AG04449 (cell line): ENCODE measurements at regions not wholly inside any gene's neighbourhood (a gene's known extent, or its start where the extent isn't known, plus 50 kb on each side); places are given as distances from the start of the nearest gene placed in this dataset.

ENCODE experiments used
- CTCF ChIA-PET: fragments of 350-600 bp; formaldehyde crosslinking; extraction: SDS; loops from one replicate; lab custom pipeline; 2021; ENCODE audit warnings: antibody characterized with exemption; lab: Yijun Ruan, JAX
- POLR2A ChIA-PET: fragments of 400-600, 350-600 bp; formaldehyde crosslinking; extraction: SDS; loops from one replicate; lab custom pipeline; 2020; ENCODE audit warnings: antibody characterized with exemption, inconsistent platforms; lab: Yijun Ruan, JAX
- DNase-seq: peaks from one replicate; pipeline ENCODE4 v3.0.0-alpha.2; 2010; ENCODE audit warnings: low read depth, low spot score
- H3K4me3 ChIP-seq: 2 replicates; pipeline ENCODE4 v1.5.1; 2011; ENCODE audit warnings: low read depth, mild to moderate bottlenecking, control low read depth, low read length
- TF ChIP-seq, protein P1 (sequence below): IDR thresholded peaks from one replicate; pipeline ENCODE4 v1.5.1; 2011; ENCODE audit warnings: mild to moderate bottlenecking, moderate library complexity, low read length, control low read depth, inconsistent platforms; ENCODE audit not compliant: insufficient read depth; ENCODE audit errors: missing control alignments

DNA sequence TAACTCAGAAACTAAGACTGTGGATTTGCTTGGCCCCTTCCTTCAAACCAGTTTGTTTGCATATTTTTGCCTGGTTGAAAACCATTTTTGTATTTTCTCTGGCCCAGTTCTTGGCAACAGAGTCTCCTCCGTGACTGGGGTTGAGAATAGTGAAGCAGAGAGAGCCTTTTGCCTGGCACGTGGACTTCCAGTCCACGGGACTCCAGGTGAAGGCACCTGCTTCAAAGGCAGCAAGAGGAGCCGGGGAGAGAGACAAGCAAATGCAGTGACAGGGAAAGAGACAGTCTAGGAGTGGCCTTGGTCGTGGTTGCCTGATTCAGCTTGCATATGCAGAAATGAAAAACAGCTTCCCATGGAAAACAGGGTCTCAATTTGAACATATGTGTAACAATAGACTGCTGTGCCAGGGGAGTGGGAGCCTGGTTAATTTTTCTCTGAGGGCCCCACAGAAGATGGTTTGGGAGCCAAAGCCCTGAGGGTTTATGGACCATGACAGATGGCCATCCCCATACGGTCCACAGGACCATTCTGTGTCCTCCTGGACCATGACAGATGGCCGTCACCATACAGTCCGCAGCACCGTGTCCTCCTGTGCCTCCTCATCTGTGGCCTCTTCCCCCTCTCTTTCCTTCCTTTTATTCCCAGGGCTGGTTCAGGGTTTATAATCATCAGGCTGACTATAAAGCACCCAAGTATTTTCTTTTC, 272.2 kb upstream of the RASGEF1B start:
- CTCF ChIA-PET: no interaction called here
- TF ChIP-seq, protein P1, sequence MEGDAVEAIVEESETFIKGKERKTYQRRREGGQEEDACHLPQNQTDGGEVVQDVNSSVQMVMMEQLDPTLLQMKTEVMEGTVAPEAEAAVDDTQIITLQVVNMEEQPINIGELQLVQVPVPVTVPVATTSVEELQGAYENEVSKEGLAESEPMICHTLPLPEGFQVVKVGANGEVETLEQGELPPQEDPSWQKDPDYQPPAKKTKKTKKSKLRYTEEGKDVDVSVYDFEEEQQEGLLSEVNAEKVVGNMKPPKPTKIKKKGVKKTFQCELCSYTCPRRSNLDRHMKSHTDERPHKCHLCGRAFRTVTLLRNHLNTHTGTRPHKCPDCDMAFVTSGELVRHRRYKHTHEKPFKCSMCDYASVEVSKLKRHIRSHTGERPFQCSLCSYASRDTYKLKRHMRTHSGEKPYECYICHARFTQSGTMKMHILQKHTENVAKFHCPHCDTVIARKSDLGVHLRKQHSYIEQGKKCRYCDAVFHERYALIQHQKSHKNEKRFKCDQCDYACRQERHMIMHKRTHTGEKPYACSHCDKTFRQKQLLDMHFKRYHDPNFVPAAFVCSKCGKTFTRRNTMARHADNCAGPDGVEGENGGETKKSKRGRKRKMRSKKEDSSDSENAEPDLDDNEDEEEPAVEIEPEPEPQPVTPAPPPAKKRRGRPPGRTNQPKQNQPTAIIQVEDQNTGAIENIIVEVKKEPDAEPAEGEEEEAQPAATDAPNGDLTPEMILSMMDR: no peak
- no peak overlapping the region for H3K4me3 ChIP-seq
- POLR2A ChIA-PET: no interaction called here
- no peak for DNase-seq

DNA sequence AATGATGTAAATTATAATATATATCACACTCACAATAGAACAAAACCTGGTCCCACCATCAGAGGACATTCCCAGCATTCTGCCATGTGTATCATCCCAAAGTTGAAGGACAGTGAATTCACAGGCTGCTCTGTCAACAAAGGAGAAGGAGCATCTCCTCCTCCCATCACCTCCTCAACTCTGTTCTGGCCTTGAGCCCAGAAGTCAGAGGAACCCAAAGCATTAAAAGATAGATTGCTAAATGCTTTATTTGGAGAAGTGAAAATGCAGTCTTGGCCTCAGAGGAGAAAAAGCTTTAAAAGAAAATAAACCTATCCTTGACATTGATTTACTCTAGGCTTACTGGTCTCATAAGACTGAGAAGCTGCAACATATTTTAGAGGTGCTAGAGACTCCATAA, 268.8 kb upstream of the RASGEF1B start:
- TF ChIP-seq, protein P1: no peak
- CTCF ChIA-PET: no interaction called here
- POLR2A ChIA-PET: no interaction called here
- DNase-seq: no peak
- H3K4me3 ChIP-seq: no peak overlapping the region

DNA sequence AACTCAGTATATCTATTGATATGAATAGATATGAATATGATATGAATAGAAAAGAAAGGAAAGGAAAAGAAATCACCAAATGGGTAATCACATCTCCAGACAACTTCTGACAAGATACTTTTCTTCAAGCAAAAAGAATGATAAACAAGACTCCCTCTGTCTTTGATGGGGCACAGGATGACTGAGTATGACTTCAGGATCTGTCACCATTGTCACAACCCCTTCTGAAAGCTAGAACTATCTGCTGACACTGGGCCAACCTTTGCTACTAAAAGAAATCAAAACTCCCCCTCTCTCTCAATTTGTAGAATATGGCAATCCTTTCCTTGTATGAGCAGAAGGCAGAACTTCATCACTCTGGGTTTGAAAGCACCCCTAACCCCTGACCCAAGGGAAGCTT, 267.2 kb upstream of the RASGEF1B start:
- ChIA-PET POLR2A (no interaction called here), CTCF (no interaction called here)
- TF ChIP-seq, protein P1: no peak
- DNase-seq: no peak
- no peak overlapping the region for H3K4me3 ChIP-seq

DNA sequence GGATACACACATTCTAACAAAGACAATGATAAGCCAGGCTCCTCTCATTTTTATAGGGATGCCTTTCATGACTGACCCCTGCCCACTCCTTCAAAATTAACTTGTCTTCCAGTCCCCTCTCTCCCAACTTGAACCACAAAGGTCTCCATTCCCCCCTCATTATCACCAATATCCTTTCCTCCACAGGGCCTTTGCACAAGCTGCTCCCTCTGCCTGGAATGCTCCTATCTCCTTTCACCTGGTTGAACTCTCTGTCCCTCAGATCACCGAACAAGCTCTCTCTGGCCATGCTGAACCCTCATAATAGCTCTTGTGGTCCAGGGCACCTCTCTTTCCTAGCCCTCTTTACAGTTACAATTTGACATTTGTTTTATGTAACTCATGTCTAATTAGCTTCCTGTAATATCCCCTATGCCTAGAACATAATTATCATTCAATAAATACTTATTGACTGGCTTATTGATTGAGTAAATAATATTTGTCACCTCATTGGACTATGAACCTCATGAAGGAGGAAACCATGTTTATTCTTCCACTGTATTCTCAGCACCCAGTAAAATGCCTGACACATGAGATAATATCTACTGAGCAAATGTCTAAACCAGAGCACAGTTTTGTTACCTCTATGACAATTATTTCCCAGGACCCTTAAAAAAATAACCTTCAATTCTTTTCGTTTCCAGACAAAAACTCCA, 266.3 kb upstream of the RASGEF1B start:
- ChIA-PET POLR2A (no interaction called here), CTCF (no interaction called here)
- no peak for DNase-seq
- no peak overlapping the region for H3K4me3 ChIP-seq
- TF ChIP-seq, protein P1: no peak

DNA sequence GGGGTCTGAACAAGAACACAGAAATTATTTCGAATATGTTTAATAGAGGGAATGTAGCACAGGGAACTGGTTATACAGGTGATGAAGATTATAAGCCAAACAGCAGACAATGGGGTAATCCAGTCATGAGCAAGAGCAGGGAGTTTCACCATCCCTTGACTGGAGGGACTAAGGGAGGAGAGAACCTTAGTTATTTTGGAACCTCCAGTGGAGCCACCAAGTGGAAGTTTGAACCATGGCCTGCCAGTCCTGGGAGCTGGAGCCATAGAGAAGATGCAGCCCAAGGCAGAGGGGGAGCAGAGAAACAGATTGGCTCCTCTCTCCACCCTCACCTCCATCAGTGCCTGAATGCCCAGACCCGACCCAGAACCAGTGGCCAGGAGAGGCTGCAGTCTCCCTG, 264.6 kb upstream of the RASGEF1B start:
- no peak overlapping the region for H3K4me3 ChIP-seq
- DNase-seq: no peak
- ChIA-PET CTCF (no interaction called here), POLR2A (no interaction called here)
- TF ChIP-seq, protein P1: no peak

DNA sequence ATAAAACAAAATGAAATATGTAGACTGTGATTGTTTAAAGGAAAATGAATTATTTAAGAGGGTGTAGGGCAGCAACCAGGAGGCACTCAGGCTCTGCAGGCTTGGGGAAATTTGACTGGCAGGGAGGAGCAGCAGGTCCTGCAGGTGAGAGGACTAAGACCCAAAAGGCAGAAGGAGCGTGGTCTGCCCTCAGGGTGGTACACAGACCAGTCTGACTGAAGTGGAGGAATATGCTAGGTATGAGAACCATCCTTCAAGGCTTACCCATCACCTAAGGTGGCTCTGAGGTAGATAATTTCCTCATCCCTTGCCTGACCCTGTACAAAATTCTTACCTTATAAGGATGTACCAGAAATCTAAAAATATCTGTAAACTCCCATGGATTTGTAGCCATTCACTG, 261.3 kb upstream of the RASGEF1B start:
- no peak for DNase-seq
- TF ChIP-seq, protein P1: no peak
- ChIA-PET POLR2A (no interaction called here), CTCF (no interaction called here)
- no peak overlapping the region for H3K4me3 ChIP-seq
